ENCODE measurements at regions not wholly inside any gene's neighbourhood (a gene's known extent, or its start where the extent isn't known, plus 50 kb on each side); places are given as distances from the start of the nearest gene placed in this dataset.

GRCh38 chr10:71058308-71058707, 154.1 kb upstream of the UNC5B start:
- no peak for DNase-seq (ENCODE audit: low read depth)
- H3K4me3 ChIP-seq (ENCODE audit: low read depth, low read length): no peak overlapping the region
- no peak for TF ChIP-seq CTCF (conservative IDR thresholded peaks at IDR 0.05; ENCODE audit: low read depth, low read length)

DNA sequence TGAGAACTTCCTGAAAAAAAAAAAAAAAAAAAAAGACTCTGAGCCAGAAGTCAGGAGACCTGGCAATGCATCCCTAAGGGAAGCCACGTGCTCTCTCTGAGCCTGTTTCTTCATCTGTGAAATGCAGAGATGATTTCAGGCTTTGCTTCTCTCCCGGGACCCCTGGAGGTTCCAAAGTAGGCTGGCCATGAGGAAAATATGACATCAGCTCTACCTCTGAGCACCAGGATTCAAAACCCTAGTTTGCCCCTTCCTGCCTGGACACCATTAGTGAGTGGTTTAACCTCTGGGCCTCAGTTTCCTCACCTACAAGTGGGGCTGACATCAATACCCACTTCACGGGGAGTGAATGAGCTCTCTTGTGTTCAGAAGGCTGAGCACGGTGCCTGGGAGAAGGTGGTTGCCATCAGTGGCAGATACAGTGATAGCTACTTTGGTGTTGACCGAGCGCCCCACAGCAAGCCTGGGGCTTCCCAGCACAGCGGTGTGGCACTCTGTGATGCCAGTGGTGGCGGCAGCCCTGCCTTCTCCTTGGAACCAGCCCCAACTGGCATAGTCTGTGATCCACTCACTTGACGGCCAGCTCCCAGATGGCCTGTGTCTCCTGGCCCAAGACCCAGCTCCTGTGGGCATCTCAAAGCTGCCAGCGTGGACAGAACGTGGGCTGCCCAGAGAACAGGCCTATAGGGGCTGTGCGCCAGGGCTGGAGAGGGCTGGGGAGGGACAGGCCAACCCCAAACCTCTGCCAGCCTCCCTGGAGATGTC, 153.1 kb upstream of the UNC5B start:
- TF ChIP-seq CTCF (conservative IDR thresholded peaks at IDR 0.05; ENCODE audit: low read depth, low read length): no peak
- peak; percentile 2 for DNase-seq (ENCODE audit: low read depth)

GRCh38 chr10:71059943-71060342, 152.4 kb upstream of the UNC5B start:
- H3K4me3 ChIP-seq (ENCODE audit: low read depth, low read length): no peak overlapping the region
- no peak for DNase-seq (ENCODE audit: low read depth)
- no peak for TF ChIP-seq CTCF (conservative IDR thresholded peaks at IDR 0.05; ENCODE audit: low read depth, low read length)

More for the DNA sequence above, 153.1 kb upstream of the UNC5B start:
- H3K4me3 ChIP-seq (ENCODE audit: low read depth, low read length): no peak overlapping the region

DNA sequence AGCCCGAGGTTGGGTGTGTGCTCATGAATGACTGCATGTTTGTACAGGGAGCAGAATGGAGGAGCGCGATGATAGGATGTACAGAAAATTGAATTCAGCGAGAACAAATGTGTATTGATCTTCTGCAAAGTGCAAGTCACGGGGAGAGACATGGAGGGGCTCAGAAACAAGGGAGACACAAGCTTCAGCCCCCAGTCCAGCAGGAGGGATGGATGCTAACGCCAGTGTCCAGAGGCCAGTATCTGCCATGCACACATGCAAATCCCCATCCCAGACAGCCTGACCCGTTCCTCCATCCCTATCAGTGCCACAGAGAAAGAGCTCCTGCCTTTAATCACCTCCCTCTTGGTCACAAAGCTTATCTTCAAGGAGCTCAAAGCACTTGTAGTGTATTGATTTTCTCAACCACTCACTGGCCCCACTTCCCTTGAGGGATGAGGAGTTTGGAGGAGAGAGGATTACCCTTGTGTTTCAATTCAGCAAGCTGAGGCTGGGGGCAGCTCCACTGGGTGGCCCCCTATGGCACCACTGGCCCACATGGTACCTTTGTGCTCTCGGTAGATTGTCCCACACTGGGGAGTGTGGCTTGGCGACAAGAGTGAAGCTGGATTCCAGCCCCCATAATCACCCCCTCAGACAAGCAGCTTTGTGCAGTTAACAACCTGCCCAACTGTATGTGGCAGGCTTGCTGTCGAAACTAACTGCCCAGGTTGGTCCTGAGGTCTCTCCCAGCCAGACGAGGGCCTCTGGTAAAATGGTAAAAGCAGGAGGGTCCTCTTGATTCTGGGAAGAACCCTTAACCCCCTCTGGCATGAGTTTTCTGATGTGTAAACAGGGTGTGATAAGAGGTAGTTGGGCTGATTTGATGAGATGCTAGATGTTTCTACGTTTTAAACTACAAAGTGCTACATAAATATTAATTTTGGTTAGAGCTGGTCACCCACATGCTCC, 151.6 kb upstream of the UNC5B start:
- TF ChIP-seq CTCF (conservative IDR thresholded peaks at IDR 0.05; ENCODE audit: low read depth, low read length): no peak
- no peak for DNase-seq (ENCODE audit: low read depth)
- H3K4me3 ChIP-seq (ENCODE audit: low read depth, low read length): no peak overlapping the region

GRCh38 chr10:71061472-71061871, 150.9 kb upstream of the UNC5B start:
- no peak for DNase-seq (ENCODE audit: low read depth)
- H3K4me3 ChIP-seq (ENCODE audit: low read depth, low read length): no peak overlapping the region
- TF ChIP-seq CTCF (conservative IDR thresholded peaks at IDR 0.05; ENCODE audit: low read depth, low read length): no peak

GRCh38 chr10:71062156-71062555, 150.2 kb upstream of the UNC5B start:
- H3K4me3 ChIP-seq (ENCODE audit: low read depth, low read length): no peak overlapping the region
- DNase-seq (ENCODE audit: low read depth): no peak
- no peak for TF ChIP-seq CTCF (conservative IDR thresholded peaks at IDR 0.05; ENCODE audit: low read depth, low read length)
